GM19397 (cell line): ENCODE measurements at regions not wholly inside any gene's neighbourhood (a gene's known extent, or its start where the extent isn't known, plus 50 kb on each side); places are given as distances from the start of the nearest gene placed in this dataset.
A peak's percentile ranks its signal among the peaks of the same experiment; 100 is the strongest.

Experiments
- ATAC-seq: cut with Tn5 transposase; IDR thresholded peaks from one replicate; pipeline ENCODE4 v1.9.1; 2021; ENCODE audit warnings: mild to moderate bottlenecking, moderate library complexity; ENCODE audit not compliant: unreplicated experiment

DNA sequence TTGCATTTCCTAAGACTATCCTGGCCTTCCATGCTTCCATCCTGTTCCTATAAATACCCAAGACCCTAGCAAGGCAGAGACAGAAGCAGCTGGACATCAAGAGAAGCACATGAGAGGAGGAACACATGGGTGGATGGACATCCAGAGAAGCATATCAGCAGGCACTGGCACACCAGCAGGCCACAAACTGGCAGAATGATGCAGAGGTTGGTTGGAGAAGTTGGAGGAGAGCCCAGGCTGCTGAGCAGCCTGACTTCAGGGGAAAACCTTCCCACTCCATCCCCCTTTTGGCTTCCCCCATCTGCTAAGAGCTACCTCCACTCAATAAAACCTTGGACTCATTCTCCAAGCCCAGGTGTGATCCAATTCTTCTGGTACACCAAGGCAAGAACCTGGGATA is 332.5 kb downstream of the FRK start:
- no peak for ATAC-seq

DNA sequence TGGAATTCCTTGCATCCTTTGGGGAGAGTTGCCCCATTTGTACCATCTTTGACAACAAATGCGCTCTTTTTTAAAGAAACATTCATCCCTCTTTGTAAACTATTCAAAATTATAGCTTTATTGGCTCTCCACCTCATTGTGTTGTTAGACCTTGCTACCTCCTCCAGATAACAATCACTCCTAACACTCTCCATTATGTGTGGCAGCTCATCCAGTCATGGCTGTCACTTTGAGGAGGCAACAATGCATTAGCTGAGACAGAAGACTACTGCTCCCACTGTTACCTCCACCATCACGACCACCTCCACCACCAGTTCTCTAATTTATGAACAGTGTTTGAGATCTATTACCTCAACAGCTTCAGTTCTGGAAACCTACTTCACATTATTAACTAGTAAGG is 339.1 kb downstream of the FRK start:
- no peak for ATAC-seq

DNA sequence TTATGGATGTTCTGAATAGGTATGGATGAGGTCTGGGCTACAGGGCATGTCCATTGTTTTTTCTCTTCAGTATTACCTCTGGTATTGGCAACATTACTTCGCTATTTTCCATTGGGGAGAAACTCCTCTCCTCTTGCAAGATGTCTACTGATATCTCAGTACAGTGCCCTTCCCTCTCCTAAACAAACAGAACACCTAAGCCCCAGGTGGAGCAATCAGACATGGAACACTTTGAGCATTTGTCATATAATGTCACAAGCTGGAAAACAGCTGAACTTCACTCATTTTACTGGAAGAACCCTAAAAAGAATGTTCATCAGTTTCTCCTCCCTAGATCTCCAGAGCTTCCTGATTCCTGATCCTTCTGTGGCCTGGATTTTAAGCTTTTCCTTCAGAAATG is 339.8 kb downstream of the FRK start:
- no peak for ATAC-seq

DNA sequence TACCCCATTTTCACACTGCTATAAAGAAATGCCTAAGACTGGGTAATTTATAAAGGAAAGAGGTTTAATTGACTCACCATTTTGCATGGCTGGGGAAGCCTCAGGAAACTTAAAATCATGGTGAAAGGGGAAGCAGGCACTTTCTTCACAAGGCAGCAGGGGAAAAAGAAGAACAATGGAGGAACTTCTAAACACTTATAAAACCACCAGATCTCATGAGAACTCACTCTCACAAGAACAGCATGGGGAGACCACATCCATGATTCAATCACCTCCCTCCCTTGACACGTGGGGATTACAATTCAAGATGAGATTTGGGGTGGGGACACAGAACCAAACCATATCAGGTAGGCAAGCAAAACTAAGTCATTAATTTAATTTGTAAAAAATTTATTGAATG is 343.2 kb downstream of the FRK start:
- peak; percentile 32 for ATAC-seq

DNA sequence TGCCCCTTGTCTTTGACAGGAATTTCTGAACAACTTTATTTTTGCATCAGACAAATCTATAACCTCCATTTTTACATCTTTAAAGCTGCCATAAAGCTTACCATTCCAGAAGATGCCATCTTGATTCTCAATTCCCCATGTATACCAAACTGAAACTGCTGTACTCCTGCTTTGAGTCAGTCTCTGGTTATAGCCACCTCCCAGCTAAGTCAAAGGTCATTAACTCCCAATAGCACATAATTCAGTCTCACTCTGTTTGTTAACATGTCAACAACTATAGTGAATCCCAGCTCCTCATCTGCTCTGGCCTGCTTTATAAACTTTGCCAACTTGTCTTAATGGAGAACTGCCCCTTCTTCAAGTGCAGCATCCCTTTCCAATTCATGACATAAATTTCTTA is 343.6 kb downstream of the FRK start:
- ATAC-seq, result peak; percentile 93

DNA sequence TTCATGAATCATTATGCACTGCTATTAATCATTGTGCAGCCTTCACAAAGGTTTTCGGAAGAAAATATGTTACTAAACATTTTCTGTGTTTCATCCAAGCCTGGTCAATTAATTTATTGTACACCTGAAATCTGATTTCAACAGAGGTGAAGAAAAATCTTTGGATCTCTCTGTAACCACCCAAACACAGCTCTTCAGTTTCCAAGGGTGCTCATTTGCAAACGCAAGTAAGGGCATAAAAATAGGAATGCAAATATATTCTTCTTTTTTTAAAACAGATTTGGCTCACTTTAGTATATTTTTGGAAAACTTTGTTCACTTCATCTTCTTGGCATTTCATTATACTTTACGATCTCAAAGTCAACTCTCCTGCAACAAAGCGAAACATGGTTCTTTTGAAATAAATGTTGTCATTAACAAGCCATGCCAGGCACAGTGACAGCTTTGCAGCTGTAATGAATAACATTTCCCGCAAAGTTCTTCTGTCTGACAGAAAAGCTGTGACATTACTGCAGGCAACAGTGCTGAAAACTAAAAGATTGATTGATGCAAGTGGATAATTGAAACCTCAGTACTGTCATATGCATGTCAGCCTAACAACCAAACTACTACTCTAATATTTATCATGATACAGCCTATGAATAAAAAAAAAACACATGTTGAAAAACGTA is 348.3 kb downstream of the FRK start:
- no peak for ATAC-seq

DNA sequence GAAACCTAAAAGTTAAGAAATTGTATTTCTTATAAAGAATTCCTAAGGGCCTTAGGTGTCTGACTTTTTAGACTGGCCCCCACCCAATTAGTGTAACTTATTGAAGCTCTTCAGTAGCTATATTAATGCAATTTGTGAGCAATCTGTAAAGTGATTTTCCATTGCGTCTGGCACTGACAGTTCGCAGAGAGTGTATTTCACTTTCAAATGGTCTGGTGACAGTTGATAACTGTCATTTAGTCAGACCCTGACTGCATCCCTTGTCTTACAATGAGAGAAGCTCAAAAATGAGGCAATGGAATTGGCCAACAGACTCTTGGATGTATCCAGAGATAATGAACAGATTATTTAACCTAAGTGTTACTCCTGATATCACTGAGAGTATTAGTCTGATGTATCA is 351.8 kb downstream of the FRK start:
- ATAC-seq, result no peak

DNA sequence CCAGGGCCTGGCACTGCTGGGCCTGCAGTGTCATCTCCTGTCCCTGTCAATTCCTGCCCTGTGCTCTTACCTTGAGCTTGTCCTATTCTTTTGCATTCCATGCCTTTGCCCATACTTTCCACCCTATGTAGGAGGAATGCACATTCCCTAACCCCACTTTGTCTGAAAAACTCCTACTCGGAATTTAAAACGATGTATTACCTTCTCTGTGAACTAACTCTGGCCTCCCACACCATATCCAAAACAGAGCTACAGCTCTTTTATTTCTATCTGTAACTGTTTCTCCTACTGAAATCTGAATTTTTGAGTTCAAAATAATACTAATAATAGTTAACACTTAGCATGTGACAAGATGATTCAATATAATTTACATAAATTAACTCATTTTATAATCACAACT is 353.7 kb downstream of the FRK start:
- ATAC-seq, result no peak

DNA sequence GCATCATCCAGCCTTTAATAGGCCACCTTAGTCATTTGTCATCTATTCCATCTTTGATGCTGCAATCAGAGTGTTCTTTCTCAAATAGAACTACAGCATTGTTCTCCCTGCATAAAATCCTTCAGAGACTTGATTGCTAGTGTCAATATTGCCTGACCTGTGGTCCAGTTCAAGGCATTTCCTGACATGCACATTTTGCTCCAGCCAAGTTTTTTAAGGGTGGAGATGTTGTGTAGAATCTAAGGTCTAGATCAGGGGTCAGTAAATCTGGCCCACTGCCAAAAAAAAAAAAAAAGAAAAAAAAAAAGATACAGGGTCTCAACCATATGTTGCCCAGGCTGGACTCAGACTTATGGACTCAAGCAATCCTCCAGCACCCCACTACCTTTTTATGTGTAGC is 354.4 kb downstream of the FRK start:
- no peak for ATAC-seq

DNA sequence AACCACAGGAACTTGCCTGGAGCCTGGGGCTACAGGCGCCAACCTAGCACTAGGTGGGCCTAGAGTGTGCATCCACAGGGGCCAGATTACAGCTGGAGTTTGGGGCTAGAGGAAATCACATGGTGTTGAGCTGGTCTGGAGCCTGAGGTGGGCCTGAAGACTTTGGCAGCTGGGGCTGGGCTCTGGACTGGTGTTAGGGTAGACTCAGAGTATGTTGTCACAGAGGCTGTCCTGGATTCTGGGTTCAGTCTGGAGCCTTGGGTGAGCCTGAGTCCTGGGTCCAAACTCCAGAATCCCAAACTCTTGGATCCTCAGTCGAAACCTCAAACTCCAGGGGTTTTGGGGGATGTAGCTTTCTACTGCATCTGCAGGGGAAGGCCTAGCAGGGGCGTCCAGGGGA is 356.7 kb downstream of the FRK start:
- ATAC-seq, result no peak

DNA sequence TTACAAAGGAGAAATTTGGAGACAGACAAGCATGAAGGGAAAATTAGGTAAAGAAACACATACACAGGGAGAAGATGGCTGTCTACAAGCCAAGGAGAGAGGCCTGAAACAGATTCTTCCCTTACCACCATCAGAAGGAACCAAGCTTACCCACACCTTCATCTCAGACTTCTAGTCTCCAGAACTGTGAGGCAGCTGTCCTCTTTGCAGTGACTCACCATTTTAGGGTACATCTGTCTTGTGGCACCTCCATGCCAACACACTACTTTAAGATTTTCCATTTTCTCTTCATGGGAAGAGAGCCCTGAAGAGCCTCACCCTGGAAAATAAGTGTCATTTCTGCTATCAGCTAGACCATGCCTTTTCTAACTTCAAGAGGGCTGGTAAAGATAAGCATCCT is 369.3 kb downstream of the FRK start:
- no peak for ATAC-seq

DNA sequence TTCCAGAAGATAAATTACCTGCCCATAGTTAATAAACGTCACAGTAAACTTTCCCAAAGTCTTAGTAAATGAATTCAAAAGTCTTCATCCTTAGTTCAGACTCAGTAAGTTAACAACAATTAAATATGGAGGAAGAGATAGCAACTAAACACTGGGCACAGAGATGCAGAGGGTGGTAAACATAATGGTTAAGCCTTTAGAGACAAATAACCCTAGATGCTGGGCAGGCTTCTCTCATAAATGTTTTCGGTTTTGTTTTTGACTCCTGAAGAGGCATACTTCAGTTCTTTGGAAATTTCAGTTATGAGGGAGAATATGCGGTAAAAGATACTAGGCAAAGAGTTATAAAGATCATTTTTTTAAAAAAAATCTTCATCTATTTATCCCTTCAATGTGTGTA is 369.8 kb downstream of the FRK start:
- no peak for ATAC-seq

DNA sequence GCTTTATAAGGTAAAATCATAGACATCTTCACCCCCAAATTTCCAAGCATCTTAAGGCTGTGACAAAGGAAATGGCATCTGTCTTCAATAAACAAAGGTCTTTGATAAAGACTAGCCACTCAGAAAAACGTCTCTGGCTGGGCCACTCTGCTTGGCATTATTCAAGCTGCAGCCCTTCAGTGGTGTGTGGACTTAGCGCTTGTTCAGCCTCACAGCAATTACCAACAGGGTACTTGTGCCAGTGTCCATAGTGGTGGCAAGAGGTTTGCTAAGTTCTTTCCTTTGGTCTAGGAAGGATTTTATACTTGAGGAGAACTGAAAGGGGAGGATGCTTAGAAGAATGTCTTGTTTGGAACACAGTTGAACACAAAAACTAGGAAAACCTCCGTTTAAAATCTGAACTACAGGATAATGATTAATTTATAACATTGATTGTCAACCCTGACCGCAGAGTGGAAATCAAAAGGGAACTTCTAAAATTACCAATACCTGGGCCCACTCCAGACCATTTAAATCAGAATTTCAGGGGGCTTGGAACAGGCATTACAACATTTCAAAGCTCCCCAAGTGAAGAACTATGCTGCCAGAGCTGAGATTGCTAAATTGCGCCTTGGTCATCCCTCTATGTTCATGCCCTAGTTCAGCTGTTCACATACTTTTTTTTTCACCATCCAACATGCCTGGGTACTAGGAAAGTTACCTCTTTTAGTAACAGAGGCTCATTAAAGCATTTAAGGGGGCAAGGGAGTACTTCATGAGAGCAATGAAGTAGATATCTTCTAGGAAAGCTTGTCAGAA is 378.5 kb downstream of the FRK start:
- ATAC-seq, result no peak

DNA sequence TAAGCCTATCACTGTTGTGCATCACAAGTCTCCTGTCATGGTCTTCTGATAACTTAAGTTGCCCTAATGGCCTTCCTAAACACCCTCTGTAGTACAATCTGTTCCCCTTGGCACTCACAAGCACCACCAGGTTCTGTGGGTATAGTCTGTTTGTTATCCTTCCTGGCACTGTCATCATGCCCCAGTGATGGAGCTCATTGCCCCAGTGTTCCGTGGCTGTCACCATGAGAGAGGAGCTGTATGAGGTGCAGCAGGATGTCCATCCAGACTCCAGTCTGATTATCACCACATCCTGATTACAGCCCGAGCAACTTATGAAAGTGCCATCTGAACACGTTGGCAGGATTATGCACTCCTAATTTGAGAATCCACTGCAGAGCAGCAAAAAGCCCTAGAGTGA is 380.1 kb downstream of the FRK start:
- ATAC-seq, result no peak

DNA sequence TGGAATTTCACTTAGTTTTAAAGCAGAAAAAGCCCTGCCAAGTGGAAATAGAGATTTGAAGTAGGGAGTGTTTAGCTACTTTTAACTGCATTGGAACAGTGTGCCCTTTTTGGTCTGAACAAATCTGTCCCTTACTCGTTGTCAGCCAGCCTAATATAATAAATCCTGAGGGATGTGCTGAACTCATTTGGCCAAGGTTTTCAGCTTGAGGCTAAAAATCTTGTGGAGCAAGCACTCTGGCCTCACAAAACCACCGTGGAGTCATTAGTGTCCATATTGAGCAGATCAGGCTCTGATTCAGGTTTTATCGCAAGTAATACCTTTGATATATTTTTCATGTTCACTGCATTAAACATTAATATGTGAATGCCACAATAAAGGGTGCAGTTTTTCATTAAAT is 383.5 kb downstream of the FRK start:
- no peak for ATAC-seq

DNA sequence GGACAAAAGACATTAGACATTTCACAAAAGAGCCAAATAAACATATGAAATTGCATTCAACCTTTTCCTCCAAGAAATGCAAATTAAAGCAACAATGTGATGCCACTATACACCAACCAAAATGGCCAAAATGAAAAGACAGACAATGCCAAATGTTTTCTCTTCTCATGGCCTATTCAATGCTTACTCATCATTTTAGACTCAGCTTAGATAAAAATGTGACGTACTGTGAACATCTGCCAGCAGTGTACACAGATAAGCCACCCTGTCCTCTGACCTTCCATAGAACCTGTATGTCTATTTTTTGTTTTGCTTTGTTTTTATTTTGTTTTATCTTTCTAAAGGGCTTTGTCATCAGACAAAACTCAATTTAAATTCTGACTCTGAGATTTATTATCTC is 385.2 kb downstream of the FRK start:
- no peak for ATAC-seq

DNA sequence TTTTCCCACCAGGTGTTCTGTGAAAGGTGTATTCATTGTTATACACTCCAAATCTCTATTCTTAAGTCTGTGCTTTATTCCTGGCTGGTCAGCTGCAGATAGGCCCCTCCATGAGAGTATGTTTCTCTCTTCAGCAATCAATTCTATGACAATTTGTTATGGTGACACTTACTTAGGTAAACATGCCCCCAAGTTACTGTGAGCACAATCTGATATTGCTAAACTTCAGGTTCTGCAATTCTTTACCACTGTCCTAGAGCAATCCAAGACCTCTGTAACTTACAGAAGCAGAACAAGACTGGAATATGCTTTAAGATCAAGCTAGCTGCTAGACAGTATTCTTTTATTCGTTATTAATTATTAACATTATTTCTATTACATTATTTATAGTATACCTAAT is 391.9 kb downstream of the FRK start:
- no peak for ATAC-seq

DNA sequence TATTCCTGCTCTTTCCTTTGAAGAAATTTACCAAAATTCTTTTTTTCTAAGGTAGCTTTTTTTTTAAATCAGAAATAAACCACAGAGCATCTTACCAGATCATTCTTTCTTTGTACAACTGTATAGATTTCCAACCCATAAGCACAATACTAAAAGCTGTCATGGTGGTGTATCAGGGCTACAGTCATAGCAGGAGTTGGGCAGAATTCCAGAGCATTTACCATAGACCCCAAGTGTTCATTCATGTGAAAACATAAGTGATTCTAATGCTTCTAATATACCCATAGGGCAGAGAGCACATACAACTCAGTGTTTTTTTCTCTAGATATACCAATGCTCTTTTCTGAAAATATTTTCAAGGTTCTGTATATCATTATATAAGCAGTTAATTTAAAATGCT is 392.5 kb downstream of the FRK start:
- ATAC-seq, result no peak

DNA sequence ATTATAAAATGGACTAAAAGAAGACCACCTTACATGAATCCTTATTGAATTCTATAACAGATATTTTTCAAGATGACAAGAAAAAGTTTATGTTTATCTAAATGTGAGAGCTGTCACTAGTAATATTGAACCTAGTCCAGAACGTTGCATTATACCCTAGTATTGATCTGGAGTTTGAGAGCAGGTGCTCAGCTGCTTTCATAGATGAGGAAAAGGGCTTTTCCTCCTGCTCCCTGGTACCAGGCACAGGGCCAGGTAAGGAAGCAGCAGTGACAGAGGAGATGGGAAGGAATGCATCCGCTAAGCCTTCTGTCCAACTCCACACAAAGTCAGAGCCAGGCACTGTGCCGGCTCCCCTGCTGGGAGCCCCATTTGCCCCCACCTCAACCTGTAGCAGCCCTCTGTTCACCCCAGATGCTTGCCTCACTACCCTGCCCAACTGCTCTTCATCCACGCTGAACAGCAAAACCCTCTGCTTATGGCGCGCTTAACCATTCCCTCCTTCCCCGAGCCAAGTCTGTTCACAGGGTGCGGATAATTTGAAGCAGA is 393.1 kb downstream of the FRK start:
- ATAC-seq, result no peak

DNA sequence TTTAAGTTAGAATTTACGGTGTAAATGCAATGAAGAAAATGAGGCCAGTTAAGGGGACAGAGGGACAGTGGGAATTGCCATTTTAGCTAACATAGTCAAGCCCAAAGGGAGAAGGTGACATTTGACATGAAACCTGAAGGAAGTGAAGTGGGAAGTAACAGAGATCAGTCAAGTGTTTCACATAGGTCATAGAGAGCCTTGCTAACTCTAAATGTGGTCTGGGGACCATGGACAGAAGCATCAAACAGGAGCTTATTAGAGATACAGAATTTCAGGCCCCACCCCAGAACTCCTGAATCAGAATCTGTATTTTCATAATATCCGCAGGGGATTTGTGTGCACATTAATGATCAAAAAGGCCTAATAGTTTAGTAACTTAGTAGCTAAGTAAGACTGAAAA is 393.7 kb downstream of the FRK start:
- no peak for ATAC-seq

DNA sequence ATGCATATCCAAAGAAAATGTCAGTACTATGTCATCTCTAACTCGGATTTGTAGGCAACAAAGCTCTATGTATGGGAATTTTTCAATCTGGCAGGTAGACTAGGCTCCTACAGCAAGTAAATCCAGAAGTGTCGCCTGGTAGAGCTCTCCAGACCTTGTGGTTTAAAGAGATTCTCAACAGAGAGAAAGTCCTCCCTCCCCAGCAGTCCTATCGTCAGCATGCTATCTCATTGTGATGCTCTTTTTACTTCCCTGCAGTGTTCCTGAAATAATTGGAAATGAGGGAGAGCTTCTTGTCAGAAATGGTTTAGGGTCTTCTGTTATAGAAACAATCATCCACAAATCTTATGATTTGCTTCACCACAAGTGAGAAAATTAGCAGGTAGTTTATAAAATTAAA is 395.4 kb downstream of the FRK start:
- no peak for ATAC-seq

DNA sequence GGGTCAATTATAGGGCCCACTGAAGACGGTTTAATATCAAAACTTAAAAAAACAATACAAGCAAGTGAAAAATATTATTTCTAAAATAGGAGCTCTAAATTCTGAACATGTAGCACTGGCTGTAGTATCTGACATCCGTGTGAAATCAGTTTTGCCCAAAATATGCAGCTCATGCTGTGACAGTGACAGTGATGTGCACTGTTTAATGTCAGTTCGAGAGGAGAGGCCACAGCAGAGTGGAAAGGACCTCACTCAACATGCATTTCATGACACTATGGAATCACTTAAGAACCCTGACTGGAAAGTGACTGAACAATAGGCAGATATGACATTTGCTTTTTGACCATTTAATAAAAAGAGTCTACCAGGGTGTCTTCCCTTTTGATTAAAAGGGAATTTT is 397.0 kb downstream of the FRK start:
- no peak for ATAC-seq

DNA sequence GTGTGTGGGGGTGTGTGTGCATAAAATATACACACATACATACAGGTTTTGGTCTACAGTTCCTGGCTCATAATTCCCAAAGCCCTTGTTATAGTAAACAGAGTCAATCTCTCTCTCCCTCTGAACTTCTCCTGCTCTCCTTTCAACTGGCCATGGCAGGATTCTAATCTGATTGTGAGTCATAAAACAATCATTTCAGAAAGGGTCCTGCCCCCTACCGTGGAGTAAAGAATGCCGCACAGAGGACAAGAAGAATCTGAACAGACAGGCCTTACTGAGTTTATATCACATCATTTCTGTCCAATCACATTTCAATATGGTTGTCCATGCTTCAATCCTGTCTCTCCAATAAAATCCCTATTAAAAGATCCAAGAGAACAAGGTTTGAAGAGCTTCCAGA is 416.9 kb downstream of the FRK start:
- ATAC-seq, result no peak
